Lung (tissue), 11 donors: ENCODE measurements at regions not wholly inside any gene's neighbourhood (a gene's known extent, or its start where the extent isn't known, plus 50 kb on each side); places are given as distances from the start of the nearest gene placed in this dataset.

Experiments used
- ATAC-seq: fragments of 200-7000 bp; cut with Tn5 transposase; one replicate; pipeline ENCODE4 v1.9.1; 2020; ENCODE audit warnings: moderate number of reproducible peaks; ENCODE audit not compliant: insufficient read depth, low FRiP score
- DNase-seq, 3 donors: peaks; one replicate each; pipeline ENCODE4 v3.0.0-alpha.2; 2013 to 2017
- H3K27ac ChIP-seq, 2 donors: one replicate each; pipeline ENCODE4 v1.5.1; 2013; ENCODE audit warnings: mild to moderate bottlenecking in 2 of 2, moderate library complexity in 2 of 2, control low read depth in 1 of 2, inconsistent platforms in 1 of 2, low read depth in 1 of 2, low read length in 1 of 2
- H3K27me3 ChIP-seq, 3 donors: one replicate each; pipeline ENCODE4 v1.5.1; 2013; ENCODE audit warnings: low read length in 2 of 3; ENCODE audit not compliant: control insufficient read depth in 3 of 3, insufficient read depth in 3 of 3
- H3K36me3 ChIP-seq, 4 donors: one replicate each; pipeline ENCODE4 v1.5.1; 2013; ENCODE audit warnings: low read length in 4 of 4, mild to moderate bottlenecking in 1 of 4, moderate library complexity in 1 of 4; ENCODE audit not compliant: control insufficient read depth in 4 of 4, insufficient read depth in 4 of 4
- H3K4me1 ChIP-seq, 5 donors: one replicate each; pipeline ENCODE4 v1.5.1; 2013; ENCODE audit warnings: low read length in 5 of 5, mild to moderate bottlenecking in 2 of 5, moderate library complexity in 1 of 5; ENCODE audit not compliant: control insufficient read depth in 5 of 5, insufficient read depth in 5 of 5
- H3K4me3 ChIP-seq: one replicate; pipeline ENCODE4 v1.5.1; 2013; ENCODE audit warnings: mild to moderate bottlenecking, control low read depth, moderate library complexity
- H3K9ac ChIP-seq, 2 donors: one replicate each; pipeline ENCODE4 v1.5.1; 2013; ENCODE audit warnings: low read length in 2 of 2, control low read depth in 1 of 2; ENCODE audit not compliant: insufficient read depth in 1 of 2
- H3K9me3 ChIP-seq, 4 donors: one replicate each; pipeline ENCODE4 v1.5.1; 2013; ENCODE audit warnings: low read length in 3 of 4, mild to moderate bottlenecking in 1 of 4, moderate library complexity in 1 of 4; ENCODE audit not compliant: control insufficient read depth in 4 of 4, insufficient read depth in 3 of 4
- WGBS, 2 donors: extraction: QIAGEN DNeasy Blood & Tissue Kit; methylation state at CpG; one replicate each; pipeline ENCODE4 v1.1.7; 2013; 5-methylcytosine and 5-hydroxymethylcytosine counted together
- TF ChIP-seq, protein P1 (sequence below): IDR thresholded peaks from 2 replicates; pipeline ENCODE4 v1.5.1; 2012; ENCODE audit warnings: mild to moderate bottlenecking; ENCODE audit errors: control extremely low read depth, extremely low read depth
- donor health status: control.
- donor health status: control.
- donor health status: Bipolar disorder and iron deficiency.
- donor health status: healthy.
- donor health status: DM: yes; HTN: yes; CAD: no.

GRCh38 chr2:10212827-10213226, 89.9 kb upstream of the HPCAL1 start:
- no peak for DNase-seq
- WGBS, 2 donors, result 90 to 96% methylated on average over 4 of the region's 4 CpGs
- Histone ChIP-seq H3K4me1 (no peaks in the 10 kb centered on the region), H3K9me3 (no peaks in the 10 kb centered on the region), H3K9ac (no peak overlapping the region), H3K27me3 (peaks cover 0 to 4% (median 0%) of the 10 kb centered on the region in 3 donors), H3K27ac (no peak overlapping the region), H3K4me3 (no peak overlapping the region), H3K36me3 (no peaks in the 10 kb centered on the region)
- no peak for ATAC-seq
- TF ChIP-seq, protein P1, sequence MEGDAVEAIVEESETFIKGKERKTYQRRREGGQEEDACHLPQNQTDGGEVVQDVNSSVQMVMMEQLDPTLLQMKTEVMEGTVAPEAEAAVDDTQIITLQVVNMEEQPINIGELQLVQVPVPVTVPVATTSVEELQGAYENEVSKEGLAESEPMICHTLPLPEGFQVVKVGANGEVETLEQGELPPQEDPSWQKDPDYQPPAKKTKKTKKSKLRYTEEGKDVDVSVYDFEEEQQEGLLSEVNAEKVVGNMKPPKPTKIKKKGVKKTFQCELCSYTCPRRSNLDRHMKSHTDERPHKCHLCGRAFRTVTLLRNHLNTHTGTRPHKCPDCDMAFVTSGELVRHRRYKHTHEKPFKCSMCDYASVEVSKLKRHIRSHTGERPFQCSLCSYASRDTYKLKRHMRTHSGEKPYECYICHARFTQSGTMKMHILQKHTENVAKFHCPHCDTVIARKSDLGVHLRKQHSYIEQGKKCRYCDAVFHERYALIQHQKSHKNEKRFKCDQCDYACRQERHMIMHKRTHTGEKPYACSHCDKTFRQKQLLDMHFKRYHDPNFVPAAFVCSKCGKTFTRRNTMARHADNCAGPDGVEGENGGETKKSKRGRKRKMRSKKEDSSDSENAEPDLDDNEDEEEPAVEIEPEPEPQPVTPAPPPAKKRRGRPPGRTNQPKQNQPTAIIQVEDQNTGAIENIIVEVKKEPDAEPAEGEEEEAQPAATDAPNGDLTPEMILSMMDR, result no peak

DNA sequence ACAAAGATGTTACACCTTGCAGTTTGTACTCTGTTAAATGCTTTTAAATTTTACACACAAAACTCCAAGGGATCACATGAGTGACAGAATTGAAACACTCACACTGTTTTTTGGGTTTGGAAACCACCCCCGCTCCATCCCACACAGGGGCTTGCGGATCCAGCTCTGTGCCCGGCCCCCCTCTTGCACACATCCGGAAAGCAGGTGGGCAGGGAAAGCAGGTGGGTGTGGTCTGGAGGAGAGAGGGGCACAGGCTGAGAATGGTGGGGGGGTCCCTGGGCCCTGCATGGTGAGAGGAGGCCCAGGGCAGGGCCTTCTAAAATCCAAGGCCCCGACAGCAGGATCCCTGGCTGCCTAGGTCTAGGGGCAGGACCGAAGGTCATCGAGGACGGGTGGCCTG, 88.5 kb upstream of the HPCAL1 start:
- TF ChIP-seq, protein P1, result no peak
- Histone ChIP-seq H3K9ac (no peak overlapping the region), H3K9me3 (no peaks in the 10 kb centered on the region), H3K4me1 (no peaks in the 10 kb centered on the region), H3K4me3 (no peak overlapping the region), H3K36me3 (no peaks in the 10 kb centered on the region), H3K27ac (no peak overlapping the region), H3K27me3 (peaks cover 0 to 4% (median 0%) of the 10 kb centered on the region in 3 donors)
- DNase-seq, result no peak
- 89 to 93% methylated on average over 8 of the region's 8 CpGs for WGBS, 2 donors
- ATAC-seq, result no peak

DNA sequence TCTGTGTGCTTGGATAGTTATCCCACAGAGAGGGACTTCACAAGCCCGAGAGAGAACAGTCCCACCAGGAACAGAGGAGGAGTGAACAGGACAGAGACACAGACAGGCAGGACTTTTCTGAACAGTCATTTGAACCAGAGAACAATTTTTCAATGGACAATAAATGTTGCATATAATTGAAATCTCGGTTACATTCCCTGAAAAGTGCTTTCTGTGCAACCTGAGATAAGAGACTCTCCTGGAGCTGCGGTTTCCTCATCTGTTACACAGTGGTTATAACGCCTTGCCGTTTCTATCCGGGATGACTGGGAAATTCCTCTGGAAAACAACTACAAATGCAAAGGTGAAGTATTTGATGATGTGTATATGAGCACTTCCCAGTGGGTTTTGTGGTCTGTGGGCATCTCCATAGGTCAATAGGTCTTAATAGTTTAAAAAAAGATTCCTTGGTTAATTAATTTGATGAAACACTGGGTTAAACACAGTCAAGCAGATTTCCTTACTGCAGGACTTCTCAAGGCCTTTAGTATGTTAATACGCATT, 87.2 kb upstream of the HPCAL1 start:
- H3K27me3 ChIP-seq, result peaks cover 0 to 4% (median 0%) of the 10 kb centered on the region in 3 donors
- no peaks in the 10 kb centered on the region for H3K4me1 ChIP-seq
- no peak overlapping the region for H3K4me3 ChIP-seq
- no peak for DNase-seq
- ATAC-seq, result no peak
- WGBS, 2 donors, result 90 to 91% methylated on average over 7 of the region's 7 CpGs
- TF ChIP-seq, protein P1, result no peak
- no peak overlapping the region for H3K9ac ChIP-seq
- H3K9me3 ChIP-seq, result no peaks in the 10 kb centered on the region
- H3K36me3 ChIP-seq, result no peaks in the 10 kb centered on the region
- no peak overlapping the region for H3K27ac ChIP-seq
